Upper lobe of left lung (tissue), 6 donors: ENCODE measurements at regions not wholly inside any gene's neighbourhood (a gene's known extent, or its start where the extent isn't known, plus 50 kb on each side); places are given as distances from the start of the nearest gene placed in this dataset.

Experiments
- ATAC-seq, 2 donors: fragments of 200-7000 bp; cut with Tn5 transposase; one replicate each; pipeline ENCODE4 v1.9.1; 2022; ENCODE audit warnings: mild to moderate bottlenecking in 2 of 2, moderate library complexity in 2 of 2; ENCODE audit not compliant: low FRiP score in 2 of 2
- DNase-seq, 2 donors: peaks; one replicate each; pipeline ENCODE4 v3.0.0-alpha.2; 2019 to 2020
- H3K27ac ChIP-seq, 4 donors: fragments of 200-600 bp; sonication (generic); one replicate each; pipeline ENCODE4 v1.5.1; 2016 to 2019
- H3K27me3 ChIP-seq, 4 donors: fragments of 200-600 bp; sonication (generic); one replicate each; pipeline ENCODE4 v1.5.1; 2017 to 2019
- H3K36me3 ChIP-seq, 4 donors: fragments of 200-600 bp; sonication (generic); one replicate each; pipeline ENCODE4 v1.5.1; 2016 to 2019
- H3K4me1 ChIP-seq, 4 donors: fragments of 200-600 bp; sonication (generic); one replicate each; pipeline ENCODE4 v1.5.1; 2018 to 2019
- H3K4me3 ChIP-seq, 4 donors: fragments of 200-600 bp; sonication (generic); one replicate each; pipeline ENCODE4 v1.5.1; 2017 to 2019; ENCODE audit warnings: mild to moderate bottlenecking in 2 of 4, moderate library complexity in 1 of 4
- H3K9me3 ChIP-seq, 4 donors: fragments of 200-600 bp; sonication (generic); one replicate each; pipeline ENCODE4 v1.5.1; 2018 to 2019
- EP300 ChIP-seq, 4 donors: sonication (generic); formaldehyde crosslinking; IDR thresholded peaks; one replicate each; pipeline ENCODE4 v1.5.1; 2017; ENCODE audit warnings: antibody characterized with exemption in 4 of 4, control low read depth in 2 of 4
- POLR2A ChIP-seq, 4 donors: fragments of 450-650 bp; IDR thresholded peaks; one replicate each; pipeline ENCODE4 v1.5.1; 2016 to 2017; ENCODE audit warnings: antibody characterized with exemption in 4 of 4, mild to moderate bottlenecking in 2 of 4
- POLR2AphosphoS5 ChIP-seq, 2 donors: sonication (generic); formaldehyde crosslinking; IDR thresholded peaks; one replicate each; pipeline ENCODE4 v1.5.1; 2017; ENCODE audit warnings: antibody characterized with exemption in 2 of 2
- WGBS, 2 donors: methylation state at CpG; one replicate each; pipeline ENCODE4 v1.1.5; 2017 to 2018; 5-methylcytosine and 5-hydroxymethylcytosine counted together
- TF ChIP-seq, protein P1 (sequence below), 6 experiments: fragments of 450-650 bp in 4 of 6; fragments of 200-600 bp in 2 of 6; sonication (generic) in 2 of 6; IDR thresholded peaks; one replicate each; pipeline ENCODE4 v1.5.1; 2016 to 2019; ENCODE audit warnings: antibody characterized with exemption in 6 of 6
- donor health status: DM: no; HTN: no; CAD: no; lungs with moderate emphysema.
- donor health status: DM: no; HTN: yes; CAD: no; lungs with severe emphysema.

DNA sequence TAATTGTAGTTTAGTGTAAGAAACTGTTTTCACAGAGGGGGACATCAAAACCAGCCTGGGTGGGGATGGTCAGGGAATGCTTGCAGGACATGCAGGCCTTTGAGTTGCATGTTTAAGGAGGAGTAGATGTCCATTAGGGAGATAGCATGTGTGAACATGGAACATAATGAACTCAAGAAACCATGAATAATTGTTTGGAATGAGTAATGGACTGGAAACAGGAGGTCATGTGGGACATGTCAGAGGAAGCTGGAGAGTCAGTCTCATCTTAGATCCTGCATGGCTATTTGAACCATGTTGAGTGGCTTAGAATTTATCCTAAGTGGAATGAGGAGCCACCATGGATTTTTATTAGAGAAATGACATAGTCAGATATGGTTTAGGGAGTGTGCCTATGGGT is 86.4 kb downstream of the RPE65 start:
- TF ChIP-seq POLR2A (IDR thresholded peaks at IDR 0.05) (no peak), POLR2AphosphoS5 (IDR thresholded peaks at IDR 0.05) (no peak), EP300 (IDR thresholded peaks at IDR 0.05) (no peak)
- TF ChIP-seq, protein P1, sequence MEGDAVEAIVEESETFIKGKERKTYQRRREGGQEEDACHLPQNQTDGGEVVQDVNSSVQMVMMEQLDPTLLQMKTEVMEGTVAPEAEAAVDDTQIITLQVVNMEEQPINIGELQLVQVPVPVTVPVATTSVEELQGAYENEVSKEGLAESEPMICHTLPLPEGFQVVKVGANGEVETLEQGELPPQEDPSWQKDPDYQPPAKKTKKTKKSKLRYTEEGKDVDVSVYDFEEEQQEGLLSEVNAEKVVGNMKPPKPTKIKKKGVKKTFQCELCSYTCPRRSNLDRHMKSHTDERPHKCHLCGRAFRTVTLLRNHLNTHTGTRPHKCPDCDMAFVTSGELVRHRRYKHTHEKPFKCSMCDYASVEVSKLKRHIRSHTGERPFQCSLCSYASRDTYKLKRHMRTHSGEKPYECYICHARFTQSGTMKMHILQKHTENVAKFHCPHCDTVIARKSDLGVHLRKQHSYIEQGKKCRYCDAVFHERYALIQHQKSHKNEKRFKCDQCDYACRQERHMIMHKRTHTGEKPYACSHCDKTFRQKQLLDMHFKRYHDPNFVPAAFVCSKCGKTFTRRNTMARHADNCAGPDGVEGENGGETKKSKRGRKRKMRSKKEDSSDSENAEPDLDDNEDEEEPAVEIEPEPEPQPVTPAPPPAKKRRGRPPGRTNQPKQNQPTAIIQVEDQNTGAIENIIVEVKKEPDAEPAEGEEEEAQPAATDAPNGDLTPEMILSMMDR (IDR thresholded peaks at IDR 0.05) = no peak
- H3K4me1 ChIP-seq = peaks cover 0 to 9% (median 6%) of the 10 kb centered on the region in 4 donors
- no peaks in the 10 kb centered on the region for H3K27me3 ChIP-seq
- H3K36me3 ChIP-seq = no peaks in the 10 kb centered on the region
- H3K4me3 ChIP-seq = no peak overlapping the region
- H3K27ac ChIP-seq = no peak overlapping the region
- no peak for ATAC-seq
- H3K9me3 ChIP-seq = no peaks in the 10 kb centered on the region
- no peak for DNase-seq

DNA sequence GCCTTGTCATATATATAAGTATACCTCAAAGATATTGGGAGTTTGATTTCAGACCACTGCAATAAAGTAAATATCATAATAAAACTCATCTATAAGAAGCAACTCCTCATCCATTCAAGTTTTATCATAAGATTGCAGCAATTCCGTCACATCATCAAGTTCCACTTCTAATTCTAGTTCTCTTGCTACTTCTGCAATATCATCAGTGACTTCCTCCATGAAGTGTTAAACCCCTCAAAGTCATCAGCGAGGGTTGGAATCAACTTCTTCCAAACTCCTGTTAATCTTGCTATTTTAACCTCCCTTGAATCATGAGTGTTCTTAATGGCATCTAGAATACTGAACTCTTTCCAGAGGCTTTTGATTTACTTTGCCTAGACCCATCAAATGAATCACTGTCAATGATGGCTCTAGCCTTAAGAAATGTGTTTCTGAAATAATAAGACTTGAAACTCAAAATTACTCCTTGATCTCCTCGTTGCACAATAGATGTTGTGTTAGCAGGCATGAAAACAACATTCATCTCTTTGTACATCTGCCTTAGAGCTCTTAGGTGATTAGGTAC is 88.3 kb downstream of the RPE65 start:
- ATAC-seq = no peak
- H3K4me3 ChIP-seq = no peak overlapping the region
- H3K27ac ChIP-seq = no peak overlapping the region
- peaks cover 0 to 13% (median 7%) of the 10 kb centered on the region in 4 donors for H3K4me1 ChIP-seq
- WGBS, 2 donors = 70 to 75% methylated on average over 3 of the region's 3 CpGs
- H3K36me3 ChIP-seq = no peaks in the 10 kb centered on the region
- TF ChIP-seq POLR2AphosphoS5 (IDR thresholded peaks at IDR 0.05) = no peak
- TF ChIP-seq POLR2A (IDR thresholded peaks at IDR 0.05) = no peak
- no peak for TF ChIP-seq EP300 (IDR thresholded peaks at IDR 0.05)
- TF ChIP-seq, protein P1 (IDR thresholded peaks at IDR 0.05) = no peak
- H3K9me3 ChIP-seq = no peaks in the 10 kb centered on the region
- no peaks in the 10 kb centered on the region for H3K27me3 ChIP-seq
- DNase-seq = no peak

DNA sequence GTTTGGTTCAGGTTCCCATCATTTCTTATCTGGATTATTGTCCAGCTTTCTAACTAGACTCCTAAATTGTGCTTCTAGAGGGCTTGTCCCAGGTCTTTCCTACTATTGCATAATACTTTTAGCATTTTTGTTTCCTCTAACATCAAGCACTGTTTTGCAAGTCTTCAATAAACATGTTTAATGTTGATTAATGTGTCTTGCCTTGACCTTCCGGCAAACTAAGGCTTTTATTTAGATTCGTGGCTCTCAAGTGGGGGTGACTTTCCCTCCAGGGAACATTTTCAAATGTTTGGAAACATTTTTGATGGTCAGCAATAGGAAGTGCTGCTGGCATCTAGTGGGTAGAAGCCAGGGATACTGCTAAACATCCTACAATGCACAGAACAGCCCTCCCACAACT is 90.7 kb downstream of the RPE65 start:
- H3K27me3 ChIP-seq = no peaks in the 10 kb centered on the region
- H3K4me1 ChIP-seq = peaks cover 0 to 13% (median 7%) of the 10 kb centered on the region in 4 donors
- 18% methylated on average over 2 of the region's 2 CpGs for WGBS, 2 donors
- no peak for ATAC-seq
- no peak overlapping the region for H3K27ac ChIP-seq
- H3K4me3 ChIP-seq = no peak overlapping the region
- TF ChIP-seq POLR2A (IDR thresholded peaks at IDR 0.05) (no peak), EP300 (IDR thresholded peaks at IDR 0.05) (no peak), POLR2AphosphoS5 (IDR thresholded peaks at IDR 0.05) (no peak)
- TF ChIP-seq, protein P1 (IDR thresholded peaks at IDR 0.05) = no peak
- no peaks in the 10 kb centered on the region for H3K9me3 ChIP-seq
- no peak for DNase-seq
- H3K36me3 ChIP-seq = no peaks in the 10 kb centered on the region

DNA sequence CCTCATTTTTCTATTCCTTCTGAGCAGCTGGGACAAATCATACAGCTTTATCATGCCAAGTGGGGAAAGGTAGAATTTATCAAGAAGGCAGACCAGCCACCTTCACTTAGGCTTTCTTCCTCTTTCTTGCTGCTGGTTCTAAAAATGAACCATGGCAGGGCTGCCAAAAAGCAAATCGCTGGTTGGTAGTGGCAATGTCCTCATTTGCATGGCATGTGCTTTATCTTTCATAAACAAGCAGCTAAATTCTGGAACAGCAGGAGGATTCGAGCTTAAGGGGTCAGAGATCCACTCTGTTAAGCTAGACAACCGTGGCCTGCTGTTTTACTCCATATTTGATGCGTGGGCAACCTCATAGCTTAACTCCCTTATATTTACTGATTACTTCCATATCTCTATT is 91.3 kb downstream of the RPE65 start:
- no peak overlapping the region for H3K27ac ChIP-seq
- H3K4me3 ChIP-seq = no peak overlapping the region
- H3K4me1 ChIP-seq = peaks cover 0 to 13% (median 7%) of the 10 kb centered on the region in 4 donors
- no peaks in the 10 kb centered on the region for H3K27me3 ChIP-seq
- TF ChIP-seq POLR2A (IDR thresholded peaks at IDR 0.05) (no peak), POLR2AphosphoS5 (IDR thresholded peaks at IDR 0.05) (no peak), EP300 (IDR thresholded peaks at IDR 0.05) (no peak)
- TF ChIP-seq, protein P1 (IDR thresholded peaks at IDR 0.05) = no peak
- ATAC-seq = no peak
- DNase-seq = no peak
- no peaks in the 10 kb centered on the region for H3K9me3 ChIP-seq
- 35 to 47% methylated on average over 4 of the region's 4 CpGs for WGBS, 2 donors
- no peaks in the 10 kb centered on the region for H3K36me3 ChIP-seq

DNA sequence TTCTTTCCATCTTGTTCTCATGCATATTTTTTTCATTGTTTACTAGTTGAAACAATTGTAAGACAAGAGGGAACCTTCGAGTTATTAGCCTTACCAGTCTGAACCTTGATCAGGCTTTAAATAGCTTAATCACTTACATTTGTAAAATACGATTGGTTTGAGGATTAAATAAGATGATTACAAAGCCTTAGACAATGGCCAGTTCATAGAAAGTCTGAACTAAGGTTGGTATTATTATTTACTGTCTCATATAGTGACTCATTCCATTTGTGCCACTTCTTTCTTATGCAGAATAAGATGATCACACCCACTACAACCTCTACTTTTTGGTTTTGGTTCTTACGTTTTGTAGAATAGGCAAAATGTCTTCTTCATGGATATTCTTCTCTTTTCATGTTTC is 94.1 kb downstream of the RPE65 start:
- WGBS, 2 donors = 85% methylated on average over 3 of the region's 3 CpGs
- DNase-seq (no peak), ATAC-seq (no peak)
- Histone ChIP-seq H3K9me3 (no peaks in the 10 kb centered on the region), H3K4me1 (peaks cover 0 to 13% (median 7%) of the 10 kb centered on the region in 4 donors), H3K27ac (no peak overlapping the region), H3K4me3 (no peak overlapping the region), H3K27me3 (no peaks in the 10 kb centered on the region), H3K36me3 (no peaks in the 10 kb centered on the region)
- no peak for TF ChIP-seq POLR2A (IDR thresholded peaks at IDR 0.05)
- TF ChIP-seq POLR2AphosphoS5 (IDR thresholded peaks at IDR 0.05) = no peak
- TF ChIP-seq EP300 (IDR thresholded peaks at IDR 0.05) = no peak
- TF ChIP-seq, protein P1 (IDR thresholded peaks at IDR 0.05) = no peak
